ENCODE measurements at regions not wholly inside any gene's neighbourhood (a gene's known extent, or its start where the extent isn't known, plus 50 kb on each side); places are given as distances from the start of the nearest gene placed in this dataset.
A peak's percentile ranks its signal among the peaks of the same experiment; 100 is the strongest.

DNA sequence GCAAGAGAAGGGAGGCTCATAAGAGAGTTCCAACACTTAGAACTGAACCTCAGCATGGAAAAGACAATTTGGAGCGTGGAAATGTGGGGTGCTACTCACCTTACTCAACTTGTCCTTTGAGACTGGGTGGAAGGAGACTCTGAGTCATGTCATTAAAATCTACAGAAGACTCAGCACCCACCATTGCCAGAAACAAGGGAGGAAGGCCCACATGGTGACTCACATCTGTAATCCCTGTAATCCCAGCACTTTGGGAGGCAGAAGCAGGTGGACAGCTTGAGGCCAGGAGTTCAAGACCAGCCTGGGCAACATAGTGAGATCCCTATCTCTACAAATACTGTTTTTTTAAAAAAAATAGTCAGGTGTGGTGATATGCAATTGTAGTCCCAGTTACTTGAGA, 161.9 kb upstream of the UBE3A start:
- DNase-seq: no peak
- no peak overlapping the region for H3K27ac ChIP-seq
- H3K36me3 ChIP-seq (replicated peaks in 1 of 2): no peaks in the 10 kb centered on the region
- 82 to 96% (median 89%) methylated on average over 1 of the region's 1 CpG for WGBS, 4 donors
- TF ChIP-seq, protein P1, sequence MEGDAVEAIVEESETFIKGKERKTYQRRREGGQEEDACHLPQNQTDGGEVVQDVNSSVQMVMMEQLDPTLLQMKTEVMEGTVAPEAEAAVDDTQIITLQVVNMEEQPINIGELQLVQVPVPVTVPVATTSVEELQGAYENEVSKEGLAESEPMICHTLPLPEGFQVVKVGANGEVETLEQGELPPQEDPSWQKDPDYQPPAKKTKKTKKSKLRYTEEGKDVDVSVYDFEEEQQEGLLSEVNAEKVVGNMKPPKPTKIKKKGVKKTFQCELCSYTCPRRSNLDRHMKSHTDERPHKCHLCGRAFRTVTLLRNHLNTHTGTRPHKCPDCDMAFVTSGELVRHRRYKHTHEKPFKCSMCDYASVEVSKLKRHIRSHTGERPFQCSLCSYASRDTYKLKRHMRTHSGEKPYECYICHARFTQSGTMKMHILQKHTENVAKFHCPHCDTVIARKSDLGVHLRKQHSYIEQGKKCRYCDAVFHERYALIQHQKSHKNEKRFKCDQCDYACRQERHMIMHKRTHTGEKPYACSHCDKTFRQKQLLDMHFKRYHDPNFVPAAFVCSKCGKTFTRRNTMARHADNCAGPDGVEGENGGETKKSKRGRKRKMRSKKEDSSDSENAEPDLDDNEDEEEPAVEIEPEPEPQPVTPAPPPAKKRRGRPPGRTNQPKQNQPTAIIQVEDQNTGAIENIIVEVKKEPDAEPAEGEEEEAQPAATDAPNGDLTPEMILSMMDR (IDR thresholded peaks at IDR 0.05): no peak
- TF ChIP-seq POLR2A (IDR thresholded peaks at IDR 0.05): no peak
- intact Hi-C loops (cut with DNase I): no loop called here
- H3K27me3 ChIP-seq: no peaks in the 10 kb centered on the region
- H3K9me3 ChIP-seq (replicated peaks in 1 of 3): no peaks in the 10 kb centered on the region
- H3K4me3 ChIP-seq: no peak overlapping the region
- no peaks in the 10 kb centered on the region for H3K4me1 ChIP-seq (replicated peaks in 1 of 2)

DNA sequence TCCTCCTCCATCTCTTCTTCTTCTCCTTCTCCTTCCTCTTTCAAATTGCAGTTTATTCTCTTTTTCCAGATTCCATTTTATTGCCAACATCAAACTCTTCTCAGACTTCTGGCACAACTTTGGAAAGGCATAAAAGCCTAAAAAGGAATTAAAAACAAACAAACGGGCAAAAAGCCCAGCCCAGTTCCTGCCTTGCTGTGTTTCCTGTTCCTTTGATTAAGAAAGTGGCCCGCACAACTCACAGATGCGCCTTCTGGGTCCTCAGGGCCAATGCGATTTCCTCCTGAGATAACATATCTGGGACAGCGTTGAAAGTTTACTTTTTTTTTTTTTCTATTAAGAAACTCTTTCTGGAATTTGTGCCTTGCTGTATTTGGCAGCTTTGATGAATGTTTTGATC, 158.7 kb upstream of the UBE3A start:
- DNase-seq: peak in 4 of 7 donors; percentile 27 to 64 (median 39)
- H3K27me3 ChIP-seq: no peaks in the 10 kb centered on the region
- H3K9me3 ChIP-seq (replicated peaks in 1 of 3): no peaks in the 10 kb centered on the region
- WGBS, 4 donors: 10 to 25% (median 21%) methylated on average over 5 of the region's 5 CpGs
- H3K4me3 ChIP-seq: no peak overlapping the region
- H3K36me3 ChIP-seq (replicated peaks in 1 of 2): no peaks in the 10 kb centered on the region
- H3K27ac ChIP-seq: peak overlapping the region in 1 of 5 donors; percentile 11
- no peaks in the 10 kb centered on the region for H3K4me1 ChIP-seq (replicated peaks in 1 of 2)
- intact Hi-C loops (cut with DNase I): loop anchor here in 1 of 2 donors (10.0 kb wide), 1 partner anchor 57 kb away; no protein-coding TSS in a partner anchor
- TF ChIP-seq POLR2A (IDR thresholded peaks at IDR 0.05): no peak
- TF ChIP-seq, protein P1 (IDR thresholded peaks at IDR 0.05): no peak

DNA sequence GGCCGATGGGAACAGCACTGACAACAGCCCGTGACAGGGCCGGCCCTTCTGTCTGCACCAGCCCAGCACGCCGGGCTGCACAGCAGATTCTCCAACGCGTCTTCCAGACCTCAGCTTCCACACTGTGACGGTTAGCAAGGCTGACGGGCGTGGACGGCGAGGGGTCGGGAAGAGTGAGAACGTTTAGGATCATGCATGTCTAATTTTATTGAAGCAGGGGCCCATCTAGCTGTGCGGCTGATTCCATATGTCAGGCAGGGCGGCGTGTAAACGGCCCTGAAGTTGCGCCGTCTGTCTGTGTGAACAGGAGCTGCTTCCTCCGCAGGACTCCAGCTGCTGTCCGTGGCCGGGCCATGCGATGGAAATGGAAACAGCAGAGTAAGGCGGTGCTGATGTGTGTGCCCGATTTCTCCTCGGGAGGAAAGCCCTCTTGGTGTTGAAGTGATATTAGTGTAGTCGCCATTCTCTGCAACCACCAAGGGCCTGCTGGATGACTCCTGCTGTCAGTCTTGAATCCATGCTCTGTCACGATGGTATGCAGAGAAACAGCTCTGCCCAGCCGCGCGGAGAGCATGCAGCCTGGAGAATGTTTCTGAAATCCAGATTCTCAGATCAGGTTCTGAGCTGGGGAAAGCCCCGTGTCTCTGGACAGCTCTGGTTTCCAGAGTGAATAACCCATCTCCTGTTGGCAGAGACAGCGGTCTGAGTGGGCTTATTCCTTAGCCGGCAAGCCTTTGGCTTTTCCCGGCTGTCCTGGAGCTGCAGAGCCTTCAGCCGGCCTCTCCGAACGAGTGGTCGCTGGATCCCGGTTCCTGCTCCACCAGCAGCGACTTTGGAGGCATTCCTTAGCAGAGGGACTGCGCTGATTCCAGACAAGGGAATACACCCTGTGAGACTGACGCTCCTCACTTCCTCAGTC, 158.1 kb upstream of the UBE3A start:
- Histone ChIP-seq H3K4me1 (replicated peaks in 1 of 2) (no peaks in the 10 kb centered on the region), H3K36me3 (replicated peaks in 1 of 2) (no peaks in the 10 kb centered on the region), H3K27me3 (no peaks in the 10 kb centered on the region), H3K4me3 (no peak overlapping the region), H3K27ac (peak overlapping the region in 1 of 5 donors; percentile 11), H3K9me3 (replicated peaks in 1 of 3) (peaks cover 0 to 4% (median 0%) of the 10 kb centered on the region in 3 donors)
- intact Hi-C loops (cut with DNase I): loop anchor here in 1 of 2 donors (10.0 kb wide), 1 partner anchor 58 kb away; no protein-coding TSS in a partner anchor
- no peak for TF ChIP-seq POLR2A (IDR thresholded peaks at IDR 0.05)
- TF ChIP-seq, protein P1 (IDR thresholded peaks at IDR 0.05): no peak
- 87 to 92% (median 88%) methylated on average over 37 to 44 of the region's 44 CpGs for WGBS, 4 donors
- no peak for DNase-seq

DNA sequence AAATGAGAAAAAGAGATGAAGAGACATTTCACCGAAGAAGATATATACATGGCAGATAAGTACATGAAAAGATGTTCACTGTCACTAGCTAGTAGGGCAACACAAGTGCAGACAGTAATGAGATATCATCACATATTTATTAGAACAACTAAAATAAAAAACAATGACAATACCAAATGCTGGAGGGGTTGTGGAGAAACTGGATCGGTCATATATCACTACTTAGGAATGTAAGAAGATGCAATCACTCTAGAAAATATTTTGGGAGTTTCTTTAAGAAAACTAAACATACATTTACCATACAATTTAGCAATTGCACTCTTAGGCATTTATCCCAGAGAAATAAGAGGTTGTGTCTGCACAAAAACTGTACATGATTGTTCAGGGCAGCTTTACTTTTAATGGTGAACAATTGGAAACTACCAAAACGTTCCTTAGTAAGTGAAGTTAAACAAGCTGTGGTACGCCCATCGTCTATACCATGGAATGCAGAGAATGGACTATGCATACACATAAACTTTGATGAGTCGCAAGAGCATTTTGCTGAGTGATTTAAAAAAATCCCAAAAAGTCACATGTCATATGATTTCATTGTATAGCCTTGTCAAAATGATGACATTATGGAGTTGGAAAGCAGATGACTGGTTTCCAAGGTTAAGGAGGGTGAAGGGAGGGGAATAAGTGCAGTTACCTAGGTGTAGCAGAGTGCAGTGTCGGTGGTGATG, 149.0 kb upstream of the UBE3A start:
- intact Hi-C loops (cut with DNase I): no loop called here
- H3K4me1 ChIP-seq (replicated peaks in 1 of 2): no peaks in the 10 kb centered on the region
- no peak for DNase-seq
- H3K4me3 ChIP-seq: no peak overlapping the region
- H3K27me3 ChIP-seq: no peaks in the 10 kb centered on the region
- peaks cover 0 to 8% (median 4%) of the 10 kb centered on the region in 3 donors for H3K9me3 ChIP-seq (replicated peaks in 1 of 3)
- 73 to 88% (median 82%) methylated on average over 7 of the region's 7 CpGs for whole genome bisulfite sequencing, 4 donors
- no peak for TF ChIP-seq POLR2A (IDR thresholded peaks at IDR 0.05)
- TF ChIP-seq, protein P1 (IDR thresholded peaks at IDR 0.05): no peak
- no peaks in the 10 kb centered on the region for H3K36me3 ChIP-seq (replicated peaks in 1 of 2)
- H3K27ac ChIP-seq: no peak overlapping the region
